ENCODE measurements at regions not wholly inside any gene's neighbourhood (a gene's known extent, or its start where the extent isn't known, plus 50 kb on each side); places are given as distances from the start of the nearest gene placed in this dataset.

- DNase-seq, result no peak
These were observed 50.4 kb downstream of the ZBTB38 start for GRCh38 chr3:141418751-141419150.

- DNase-seq, result no peak
These were observed 51.6 kb downstream of the ZBTB38 start for GRCh38 chr3:141419946-141420345.

GRCh38 chr3:141421186-141421585 is 52.9 kb downstream of the ZBTB38 start:
- no peak for DNase-seq

- DNase-seq, result no peak
These were observed 53.5 kb downstream of the ZBTB38 start for GRCh38 chr3:141421639-141422319.

GRCh38 chr3:141422961-141423582 is 54.8 kb downstream of the ZBTB38 start:
- no peak for DNase-seq

GRCh38 chr3:141425523-141426233 is 57.4 kb downstream of the ZBTB38 start:
- DNase-seq, result no peak

- DNase-seq, result peak; percentile 40 to 70
These were observed 58.2 kb downstream of the ZBTB38 start for GRCh38 chr3:141426404-141427034.

- DNase-seq, result no peak
These were observed 59.1 kb upstream of the RASA2 start for GRCh38 chr3:141427764-141428163.

- no peak for DNase-seq
These were observed 57.3 kb upstream of the RASA2 start for GRCh38 chr3:141429371-141430035.

GRCh38 chr3:141430316-141430715 is 56.5 kb upstream of the RASA2 start:
- DNase-seq, result no peak

- peak; percentile 22 to 27 for DNase-seq
These were observed 55.1 kb upstream of the RASA2 start for GRCh38 chr3:141431411-141432378.

GRCh38 chr3:141432904-141433303 is 53.9 kb upstream of the RASA2 start:
- no peak for DNase-seq

- no peak for DNase-seq
These were observed 52.6 kb upstream of the RASA2 start for GRCh38 chr3:141434255-141434654.

- no peak for DNase-seq
These were observed 50.6 kb upstream of the RASA2 start for GRCh38 chr3:141436180-141436579.
